Vagina (tissue), 2 donors: ENCODE measurements at regions not wholly inside any gene's neighbourhood (a gene's known extent, or its start where the extent isn't known, plus 50 kb on each side); places are given as distances from the start of the nearest gene placed in this dataset.

Source experiments
- DNase-seq, 2 donors: peaks; one replicate each; pipeline ENCODE4 v3.0.0-alpha.2; 2017; ENCODE audit errors: extremely low spot score in 2 of 2
- H3K27ac ChIP-seq: fragments of 200-600 bp; sonication (generic); one replicate; pipeline ENCODE4 v1.5.1; 2019
- H3K27me3 ChIP-seq: fragments of 200-600 bp; sonication (generic); one replicate; pipeline ENCODE4 v1.5.1; 2019
- H3K36me3 ChIP-seq, 2 donors: fragments of 200-600 bp; sonication (generic); one replicate each; pipeline ENCODE4 v1.5.1; 2017 to 2019
- H3K4me1 ChIP-seq: fragments of 200-600 bp; sonication (generic); one replicate; pipeline ENCODE4 v1.5.1; 2019
- H3K4me3 ChIP-seq, 2 donors: fragments of 200-600 bp; sonication (generic); 1 replicate in 1 of 2; 2 replicates in 1 of 2; pipeline ENCODE4 v1.5.1; 2016 to 2019
- H3K9me3 ChIP-seq: fragments of 200-600 bp; sonication (generic); one replicate; pipeline ENCODE4 v1.5.1; 2019
- POLR2A ChIP-seq, 2 donors: fragments of 450-650 bp; IDR thresholded peaks; one replicate each; pipeline ENCODE4 v1.6.1; 2017; ENCODE audit warnings: antibody characterized with exemption in 2 of 2, mild to moderate bottlenecking in 2 of 2, moderate library complexity in 2 of 2
- POLR2AphosphoS5 ChIP-seq, 2 donors: sonication (generic); formaldehyde crosslinking; IDR thresholded peaks; one replicate each; pipeline ENCODE4 v1.9.0; 2017; ENCODE audit warnings: antibody characterized with exemption in 2 of 2, mild to moderate bottlenecking in 2 of 2, low read depth in 1 of 2; ENCODE audit not compliant: insufficient read depth in 1 of 2
- intact Hi-C: fragments of 100-400 bp; cut with DNase I; formaldehyde crosslinking; loops from one replicate; pipeline ENCODE4 v1.15.1; 2023
- TF ChIP-seq, protein P1 (sequence below), 3 experiments: fragments of 450-650 bp in 2 of 3; fragments of 200-600 bp in 1 of 3; sonication (generic) in 1 of 3; IDR thresholded peaks; one replicate each; pipeline ENCODE4 v1.5.1; 2017 to 2019; ENCODE audit warnings: antibody characterized with exemption in 3 of 3, mild to moderate bottlenecking in 2 of 3, moderate library complexity in 2 of 3

- no peak for TF ChIP-seq POLR2AphosphoS5 (IDR thresholded peaks at IDR 0.05; ENCODE audit: insufficient read depth in 1 of 2, low read depth in 1 of 2)
- TF ChIP-seq, protein P1, sequence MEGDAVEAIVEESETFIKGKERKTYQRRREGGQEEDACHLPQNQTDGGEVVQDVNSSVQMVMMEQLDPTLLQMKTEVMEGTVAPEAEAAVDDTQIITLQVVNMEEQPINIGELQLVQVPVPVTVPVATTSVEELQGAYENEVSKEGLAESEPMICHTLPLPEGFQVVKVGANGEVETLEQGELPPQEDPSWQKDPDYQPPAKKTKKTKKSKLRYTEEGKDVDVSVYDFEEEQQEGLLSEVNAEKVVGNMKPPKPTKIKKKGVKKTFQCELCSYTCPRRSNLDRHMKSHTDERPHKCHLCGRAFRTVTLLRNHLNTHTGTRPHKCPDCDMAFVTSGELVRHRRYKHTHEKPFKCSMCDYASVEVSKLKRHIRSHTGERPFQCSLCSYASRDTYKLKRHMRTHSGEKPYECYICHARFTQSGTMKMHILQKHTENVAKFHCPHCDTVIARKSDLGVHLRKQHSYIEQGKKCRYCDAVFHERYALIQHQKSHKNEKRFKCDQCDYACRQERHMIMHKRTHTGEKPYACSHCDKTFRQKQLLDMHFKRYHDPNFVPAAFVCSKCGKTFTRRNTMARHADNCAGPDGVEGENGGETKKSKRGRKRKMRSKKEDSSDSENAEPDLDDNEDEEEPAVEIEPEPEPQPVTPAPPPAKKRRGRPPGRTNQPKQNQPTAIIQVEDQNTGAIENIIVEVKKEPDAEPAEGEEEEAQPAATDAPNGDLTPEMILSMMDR (IDR thresholded peaks at IDR 0.05): no peak
- TF ChIP-seq POLR2A (IDR thresholded peaks at IDR 0.05): no peak
- intact Hi-C loops: no loop called here
Measured at GRCh38 chr1:187787736-187788135, 959.0 kb downstream of the PLA2G4A start.

DNA sequence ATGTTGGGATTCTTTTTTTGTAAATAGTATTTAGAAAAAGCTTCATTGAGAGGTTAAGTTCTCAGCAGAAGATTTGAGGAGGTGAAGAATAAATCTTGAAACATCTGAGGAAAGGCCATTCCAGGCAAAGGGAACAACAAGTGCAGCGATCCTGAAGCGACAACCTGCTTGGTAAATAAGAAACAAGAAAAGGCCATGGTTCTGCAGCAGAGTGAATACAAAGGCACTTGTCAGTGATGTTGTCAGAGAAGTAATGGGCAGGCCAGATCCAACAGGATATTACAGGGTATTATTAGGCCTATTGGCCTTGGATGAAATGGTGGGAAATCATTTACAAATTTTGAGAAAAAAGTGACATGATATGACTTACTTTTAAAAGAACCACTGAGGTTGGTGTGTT is 960.0 kb downstream of the PLA2G4A start:
- Histone ChIP-seq H3K36me3 (no peaks in the 10 kb centered on the region), H3K4me3 (no peak overlapping the region), H3K27ac (no peak overlapping the region), H3K27me3 (no peaks in the 10 kb centered on the region), H3K4me1 (no peaks in the 10 kb centered on the region), H3K9me3 (no peaks in the 10 kb centered on the region)
- TF ChIP-seq POLR2AphosphoS5 (IDR thresholded peaks at IDR 0.05; ENCODE audit: insufficient read depth in 1 of 2, low read depth in 1 of 2) (no peak), POLR2A (IDR thresholded peaks at IDR 0.05) (no peak)
- TF ChIP-seq, protein P1 (IDR thresholded peaks at IDR 0.05): no peak
- no peak for DNase-seq
- intact Hi-C loops: no loop called here

More at GRCh38 chr1:187787736-187788135, 959.0 kb downstream of the PLA2G4A start:
- Histone ChIP-seq H3K4me3 (no peak overlapping the region), H3K4me1 (no peaks in the 10 kb centered on the region), H3K27me3 (no peaks in the 10 kb centered on the region), H3K9me3 (no peaks in the 10 kb centered on the region), H3K27ac (no peak overlapping the region), H3K36me3 (no peaks in the 10 kb centered on the region)
- no peak for DNase-seq

DNA sequence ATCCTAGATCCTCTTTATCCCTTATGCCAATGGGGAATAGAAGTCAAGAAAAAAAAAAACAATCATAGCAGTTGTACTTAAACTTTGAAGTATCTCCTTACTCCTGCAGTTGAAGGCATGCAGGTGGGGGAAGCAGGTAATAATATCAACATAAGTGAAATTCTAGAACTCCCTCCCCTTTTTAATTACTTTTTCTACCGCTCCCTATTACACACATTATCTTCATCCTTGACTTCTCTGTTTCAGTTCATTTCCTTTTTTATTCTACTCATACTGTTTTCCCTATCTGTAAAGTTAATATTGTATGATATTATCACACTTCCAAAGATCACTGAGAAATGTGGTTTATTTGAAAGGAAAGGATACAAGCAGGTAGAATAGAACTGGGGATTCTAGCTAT is 962.0 kb downstream of the PLA2G4A start:
- no peak for TF ChIP-seq POLR2A (IDR thresholded peaks at IDR 0.05)
- TF ChIP-seq POLR2AphosphoS5 (IDR thresholded peaks at IDR 0.05; ENCODE audit: insufficient read depth in 1 of 2, low read depth in 1 of 2): no peak
- TF ChIP-seq, protein P1 (IDR thresholded peaks at IDR 0.05): no peak
- H3K27me3 ChIP-seq: no peaks in the 10 kb centered on the region
- no peaks in the 10 kb centered on the region for H3K9me3 ChIP-seq
- DNase-seq: no peak
- H3K4me3 ChIP-seq: no peak overlapping the region
- H3K36me3 ChIP-seq: no peaks in the 10 kb centered on the region
- no peaks in the 10 kb centered on the region for H3K4me1 ChIP-seq
- no peak overlapping the region for H3K27ac ChIP-seq
- intact Hi-C loops: no loop called here

GRCh38 chr1:187794561-187794960 is 965.8 kb downstream of the PLA2G4A start:
- H3K9me3 ChIP-seq: no peaks in the 10 kb centered on the region
- intact Hi-C loops: no loop called here
- no peaks in the 10 kb centered on the region for H3K4me1 ChIP-seq
- no peak overlapping the region for H3K4me3 ChIP-seq
- no peaks in the 10 kb centered on the region for H3K27me3 ChIP-seq
- H3K27ac ChIP-seq: no peak overlapping the region
- no peak for TF ChIP-seq POLR2A (IDR thresholded peaks at IDR 0.05)
- TF ChIP-seq, protein P1 (IDR thresholded peaks at IDR 0.05): no peak
- no peak for TF ChIP-seq POLR2AphosphoS5 (IDR thresholded peaks at IDR 0.05; ENCODE audit: insufficient read depth in 1 of 2, low read depth in 1 of 2)
- DNase-seq: no peak
- no peaks in the 10 kb centered on the region for H3K36me3 ChIP-seq

DNA sequence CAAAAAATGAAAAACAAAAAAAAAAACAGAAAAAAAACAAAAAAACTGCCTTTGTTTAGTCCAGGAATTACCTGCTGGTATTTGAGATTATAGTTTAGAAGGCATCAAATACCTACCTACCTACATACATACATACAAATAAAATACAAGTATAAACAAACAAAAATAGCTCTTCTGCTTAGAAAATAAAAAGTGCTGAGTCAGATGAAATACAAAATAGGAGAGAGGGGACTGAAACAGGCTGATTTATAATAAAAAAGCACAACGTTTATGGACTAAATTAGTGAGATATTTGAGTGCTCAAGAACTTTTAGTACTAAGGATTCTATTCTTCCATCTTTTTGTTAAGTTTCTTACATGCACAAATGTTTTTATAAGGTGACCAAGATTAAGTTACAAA is 980.8 kb downstream of the PLA2G4A start:
- intact Hi-C loops: no loop called here
- TF ChIP-seq, protein P1 (IDR thresholded peaks at IDR 0.05): no peak
- TF ChIP-seq POLR2A (IDR thresholded peaks at IDR 0.05): no peak
- no peak for TF ChIP-seq POLR2AphosphoS5 (IDR thresholded peaks at IDR 0.05; ENCODE audit: insufficient read depth in 1 of 2, low read depth in 1 of 2)

More for the DNA sequence above, 980.8 kb downstream of the PLA2G4A start:
- H3K27ac ChIP-seq: no peak overlapping the region
- DNase-seq: no peak
- H3K9me3 ChIP-seq: no peaks in the 10 kb centered on the region
- no peaks in the 10 kb centered on the region for H3K36me3 ChIP-seq
- no peaks in the 10 kb centered on the region for H3K4me1 ChIP-seq
- no peak overlapping the region for H3K4me3 ChIP-seq
- no peaks in the 10 kb centered on the region for H3K27me3 ChIP-seq
